ENCODE measurements at regions not wholly inside any gene's neighbourhood (a gene's known extent, or its start where the extent isn't known, plus 50 kb on each side); places are given as distances from the start of the nearest gene placed in this dataset.

GRCh38 chr10:121316432-121316831 lies 281.8 kb downstream of the FGFR2 start:
- H3K36me3 ChIP-seq = no peaks in the 10 kb centered on the region

GRCh38 chr10:121317374-121317773 lies 280.9 kb downstream of the FGFR2 start:
- Histone ChIP-seq H3K27ac (no peak overlapping the region), H3K4me1 (no peaks in the 10 kb centered on the region), H3K27me3 (replicated peaks in 1 of 7) (no peaks in the 10 kb centered on the region), H3K9me3 (peaks cover 0 to 11% (median 0%) of the 10 kb centered on the region in 8 donors), H3K4me3 (no peak overlapping the region), H3K36me3 (no peaks in the 10 kb centered on the region)
- no peak for DNase-seq
- intact Hi-C loops (cut with DNase I; ENCODE audit: low total_unique reads) = no loop called here
- no peak for TF ChIP-seq CTCF (IDR thresholded peaks at IDR 0.05 in 8 of 11, conservative IDR thresholded peaks at IDR 0.05 in 3 of 11)
- WGBS, 5 donors = 72 to 85% (median 79%) methylated on average over 1 of the region's 1 CpG

More at GRCh38 chr10:121316432-121316831, 281.8 kb downstream of the FGFR2 start:
- no peaks in the 10 kb centered on the region for H3K4me1 ChIP-seq
- TF ChIP-seq POLR2AphosphoS5 (IDR thresholded peaks at IDR 0.05) (no peak), POLR2A (IDR thresholded peaks at IDR 0.05) (no peak), CTCF (IDR thresholded peaks at IDR 0.05 in 8 of 11, conservative IDR thresholded peaks at IDR 0.05 in 3 of 11) (no peak)
- intact Hi-C loops (cut with DNase I; ENCODE audit: low total_unique reads) = no loop called here
- H3K4me3 ChIP-seq = no peak overlapping the region
- WGBS, 5 donors = 66 to 81% (median 74%) methylated on average over 3 of the region's 3 CpGs
- DNase-seq = no peak
- peaks cover 0 to 11% (median 0%) of the 10 kb centered on the region in 8 donors for H3K9me3 ChIP-seq
- H3K27ac ChIP-seq = no peak overlapping the region
- no peaks in the 10 kb centered on the region for H3K27me3 ChIP-seq (replicated peaks in 1 of 7)

GRCh38 chr10:121322046-121322445 lies 276.2 kb downstream of the FGFR2 start:
- Histone ChIP-seq H3K4me1 (no peaks in the 10 kb centered on the region), H3K9me3 (peaks cover 0 to 11% (median 0%) of the 10 kb centered on the region in 8 donors), H3K4me3 (no peak overlapping the region), H3K36me3 (no peaks in the 10 kb centered on the region), H3K27ac (no peak overlapping the region), H3K27me3 (replicated peaks in 1 of 7) (no peaks in the 10 kb centered on the region)
- DNase-seq = no peak
- TF ChIP-seq CTCF (IDR thresholded peaks at IDR 0.05 in 8 of 11, conservative IDR thresholded peaks at IDR 0.05 in 3 of 11) (no peak), POLR2AphosphoS5 (IDR thresholded peaks at IDR 0.05) (no peak), POLR2A (IDR thresholded peaks at IDR 0.05) (no peak)
- WGBS, 5 donors = 29 to 52% (median 47%) methylated on average over 1 of the region's 1 CpG
- intact Hi-C loops (cut with DNase I; ENCODE audit: low total_unique reads) = no loop called here

GRCh38 chr10:121322776-121323175 lies 275.5 kb downstream of the FGFR2 start:
- no peaks in the 10 kb centered on the region for H3K4me1 ChIP-seq
- TF ChIP-seq POLR2A (IDR thresholded peaks at IDR 0.05) (no peak), POLR2AphosphoS5 (IDR thresholded peaks at IDR 0.05) (no peak), CTCF (IDR thresholded peaks at IDR 0.05 in 8 of 11, conservative IDR thresholded peaks at IDR 0.05 in 3 of 11) (no peak)
- WGBS, 5 donors = 62 to 78% (median 69%) methylated on average over 1 of the region's 1 CpG
- no peak for DNase-seq
- no peak overlapping the region for H3K27ac ChIP-seq
- H3K9me3 ChIP-seq = peaks cover 0 to 11% (median 0%) of the 10 kb centered on the region in 8 donors
- no peaks in the 10 kb centered on the region for H3K36me3 ChIP-seq
- intact Hi-C loops (cut with DNase I; ENCODE audit: low total_unique reads) = no loop called here
- H3K27me3 ChIP-seq (replicated peaks in 1 of 7) = no peaks in the 10 kb centered on the region
- no peak overlapping the region for H3K4me3 ChIP-seq
